HUDEP-2 (cell line): ENCODE measurements at regions not wholly inside any gene's neighbourhood (a gene's known extent, or its start where the extent isn't known, plus 50 kb on each side); places are given as distances from the start of the nearest gene placed in this dataset.

Experiments
- DNase-seq, 76 experiments: peaks; one replicate each; lab custom pipeline; 2025; ENCODE audit not compliant: unreplicated experiment in 76 of 76; lab: John Stamatoyannopoulos, UW

DNA sequence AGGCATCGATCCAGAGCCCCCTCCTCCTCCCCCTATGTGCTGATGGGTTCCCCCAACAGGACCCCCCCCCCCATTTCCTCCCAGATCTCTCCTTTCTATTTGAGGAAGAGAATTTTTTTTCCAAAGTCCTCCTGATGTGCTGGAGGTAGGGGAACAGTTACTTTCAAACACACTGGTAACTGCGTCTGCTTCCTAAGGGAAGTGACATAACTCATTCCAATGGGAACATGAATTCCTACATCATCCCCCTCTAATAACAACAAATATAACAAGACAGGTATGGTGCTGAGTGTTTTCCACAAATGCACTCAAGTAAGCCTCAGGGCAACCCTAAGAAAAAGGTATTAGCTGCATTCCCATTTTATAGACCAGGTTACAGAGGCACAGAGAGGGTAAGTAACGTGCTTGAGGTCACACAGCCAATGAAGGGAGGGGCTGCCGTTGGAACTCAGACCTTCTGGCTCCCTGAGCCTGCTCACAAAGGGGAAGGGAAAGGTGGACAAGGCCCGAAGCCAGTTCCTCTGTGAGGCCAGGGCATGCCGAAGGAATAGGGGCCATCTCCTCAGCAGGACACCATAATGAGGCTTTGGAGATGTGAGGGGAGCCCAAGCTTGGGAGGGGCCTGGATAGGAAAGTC is 121.1 kb upstream of the NCOR2 start:
- DNase-seq = no peak

GRCh38 chr12:124687917-124688316 is 120.5 kb upstream of the NCOR2 start:
- no peak for DNase-seq

DNA sequence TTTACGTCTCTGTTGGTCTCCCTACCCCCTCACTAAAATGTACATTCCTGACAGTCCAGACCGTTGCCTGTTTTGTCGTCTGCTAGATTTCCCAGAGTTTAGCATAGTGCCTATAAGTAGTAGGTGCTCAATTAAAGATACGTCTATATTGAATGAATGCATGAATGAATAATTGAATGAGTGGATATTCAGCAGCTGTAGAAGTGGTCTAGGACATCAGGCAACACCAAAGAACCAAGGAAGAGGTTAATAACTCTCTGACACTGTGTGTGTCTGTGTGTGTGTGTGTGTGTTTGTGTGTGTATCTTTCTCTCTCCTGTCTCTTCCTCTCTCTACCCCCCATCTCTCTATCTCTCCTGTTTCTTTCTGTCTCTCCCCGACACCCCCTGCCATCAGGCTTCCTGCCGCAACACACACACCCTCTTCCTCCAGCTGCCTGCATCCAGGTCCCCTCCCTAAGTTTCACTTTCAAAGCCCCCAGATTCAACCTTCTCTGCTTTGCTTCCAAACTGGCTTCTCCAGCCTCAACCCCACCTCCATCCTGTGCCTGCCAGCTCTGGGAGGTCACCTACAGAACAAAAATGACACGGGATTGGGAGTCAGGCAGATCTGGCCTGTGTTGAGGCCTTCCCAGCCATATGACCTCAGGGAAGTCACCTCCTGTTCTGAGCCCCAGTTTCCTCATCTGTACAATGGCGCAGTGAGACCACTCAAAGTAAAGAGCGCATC is 119.9 kb upstream of the NCOR2 start:
- DNase-seq = no peak

GRCh38 chr12:124686370-124687173 is 119.2 kb upstream of the NCOR2 start:
- no peak for DNase-seq

GRCh38 chr12:124685689-124686369 is 118.4 kb upstream of the NCOR2 start:
- no peak for DNase-seq

- DNase-seq = no peak
Measured at GRCh38 chr12:124684971-124685688, 117.7 kb upstream of the NCOR2 start.

GRCh38 chr12:124684496-124684895 is 117.1 kb upstream of the NCOR2 start:
- no peak for DNase-seq

- no peak for DNase-seq
Measured at GRCh38 chr12:124683152-124684124, 116.0 kb upstream of the NCOR2 start.

GRCh38 chr12:124682425-124683151 is 115.2 kb upstream of the NCOR2 start:
- DNase-seq = no peak

DNA sequence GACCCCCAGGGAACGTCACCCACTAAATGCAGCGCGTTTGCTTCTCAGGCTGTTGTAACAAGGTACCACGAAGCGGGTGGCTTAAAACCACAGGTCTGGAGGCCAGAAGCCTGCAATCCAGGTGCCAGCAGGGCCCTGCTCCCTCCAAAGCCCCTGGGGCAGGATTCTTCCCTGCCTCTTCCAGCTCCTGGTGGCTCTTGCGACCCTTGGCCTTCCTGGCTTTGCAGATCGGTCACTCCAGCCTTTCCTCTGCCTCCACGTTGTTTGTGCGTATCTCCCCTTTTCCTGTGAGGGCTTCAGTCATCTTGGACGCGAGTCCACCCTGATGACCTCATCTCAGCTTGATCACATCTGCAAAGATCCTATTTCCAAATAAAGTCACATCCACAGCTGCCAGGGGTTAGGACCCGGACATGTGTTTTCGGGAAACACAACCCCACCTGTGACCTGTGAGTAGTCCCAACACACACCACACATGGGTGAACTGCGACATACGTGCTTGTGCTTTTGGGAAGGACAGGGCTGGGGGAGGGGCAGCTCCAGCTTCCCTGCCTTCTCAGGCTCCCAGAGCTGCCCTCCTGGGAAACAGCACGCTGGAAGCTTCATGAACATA is 114.5 kb upstream of the NCOR2 start:
- DNase-seq = no peak

DNA sequence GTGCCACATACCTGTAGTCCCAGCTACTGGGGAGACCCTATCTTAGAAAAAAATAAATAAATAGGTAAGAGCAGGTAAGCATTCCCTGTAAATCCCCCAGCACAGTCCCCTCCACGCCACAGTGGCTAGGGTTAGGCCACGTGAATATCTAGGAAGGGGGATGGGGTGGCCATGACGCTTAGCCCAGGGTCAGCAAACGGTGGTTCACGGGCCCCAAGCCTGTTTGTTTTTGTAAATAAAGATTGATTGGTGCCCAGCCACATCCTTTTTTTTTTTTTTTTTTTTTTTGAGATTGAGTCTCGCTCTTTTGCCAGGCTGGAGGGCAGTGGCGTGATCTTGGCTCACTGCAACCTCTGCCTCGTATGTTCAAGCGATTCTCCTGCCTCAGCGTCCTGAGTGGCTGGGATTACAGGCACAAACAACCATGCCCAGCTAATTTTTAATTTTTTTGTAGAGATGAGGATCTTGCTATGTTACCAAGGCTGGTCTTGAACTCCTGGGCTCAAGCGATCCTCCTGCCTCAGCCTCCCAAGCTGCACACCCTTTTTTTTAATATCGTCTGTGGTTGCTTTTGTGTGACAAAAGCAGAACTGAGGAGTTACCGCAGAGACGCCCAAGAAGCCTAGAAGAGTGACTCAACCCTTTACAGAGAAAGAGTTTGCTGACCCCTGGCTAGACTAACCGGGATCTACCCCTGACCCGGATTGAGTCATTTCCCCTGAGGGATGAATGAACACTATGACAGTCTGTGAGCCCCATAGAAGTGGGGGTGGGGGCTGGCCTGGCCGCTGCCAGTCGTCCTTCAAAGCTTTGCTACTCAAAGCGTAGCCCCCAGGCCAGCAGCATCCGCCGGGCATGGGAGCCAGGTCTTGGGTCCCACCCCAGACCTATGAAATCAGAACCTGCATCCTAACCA is 113.7 kb upstream of the NCOR2 start:
- DNase-seq = peak in 1 of 76 experiments; percentile 5

DNA sequence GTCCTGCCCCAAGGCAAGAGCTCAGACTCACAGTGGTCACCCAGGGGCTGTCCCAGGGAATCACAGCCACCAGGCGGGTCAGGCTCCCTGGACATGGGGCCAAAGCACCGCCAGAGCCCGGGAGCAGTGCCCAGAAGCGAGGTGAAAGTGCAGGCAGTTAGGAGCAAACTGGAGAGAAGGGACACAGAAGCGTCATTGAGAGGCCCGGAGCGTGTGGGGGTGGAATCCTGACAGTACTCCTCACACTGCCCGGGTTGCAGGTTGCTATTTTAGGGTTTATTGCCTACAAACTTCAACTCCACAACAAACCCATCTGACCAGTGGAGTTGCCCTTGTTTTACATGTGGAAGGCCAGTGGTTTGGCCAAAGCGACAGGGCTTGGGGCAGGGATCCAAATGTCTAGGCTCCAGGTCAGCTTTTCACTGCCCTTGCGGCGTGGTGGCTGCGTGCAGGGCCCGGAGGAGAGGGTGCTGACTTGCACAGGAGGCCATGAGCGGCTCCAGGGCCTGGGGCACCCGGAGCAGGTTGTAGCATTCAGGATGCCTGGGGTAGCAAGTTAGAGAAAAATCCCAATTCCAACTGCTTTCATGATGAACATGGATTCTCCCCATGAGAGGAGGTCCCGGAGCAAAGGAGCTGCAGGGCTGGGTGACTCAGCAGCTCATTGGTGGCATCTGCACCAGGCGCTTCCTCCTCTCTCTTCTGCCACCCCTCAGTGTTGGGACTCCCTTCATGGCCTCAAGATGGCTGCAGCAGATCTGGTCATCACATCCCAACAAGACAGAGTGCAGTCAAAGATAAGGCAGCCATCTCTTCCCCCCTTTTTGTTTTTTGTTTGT is 112.3 kb upstream of the NCOR2 start:
- no peak for DNase-seq

GRCh38 chr12:124679047-124679446 is 111.6 kb upstream of the NCOR2 start:
- no peak for DNase-seq

DNA sequence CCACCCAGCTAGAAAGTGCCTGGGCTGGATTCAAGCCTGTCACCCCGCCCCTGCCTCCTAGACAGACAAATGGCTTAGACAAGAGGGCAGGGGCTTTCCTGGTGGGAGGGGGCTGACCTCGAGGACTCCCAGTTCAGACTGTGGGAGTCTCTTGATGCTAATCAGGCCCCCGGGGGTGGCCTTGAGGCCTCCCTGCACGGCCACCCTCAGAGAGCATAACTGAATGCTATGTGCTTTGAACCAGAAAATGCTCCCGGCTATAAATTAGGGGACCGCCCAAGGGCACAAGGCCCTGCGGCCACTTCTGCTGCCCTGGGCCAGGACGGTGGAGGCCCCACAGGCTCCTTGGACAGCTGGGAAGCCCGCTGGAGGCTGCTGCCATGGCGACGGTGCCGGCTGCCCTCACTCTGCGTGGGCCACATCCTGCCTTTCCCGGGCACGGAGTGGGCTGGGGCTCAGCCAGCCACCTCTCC is 111.0 kb upstream of the NCOR2 start:
- DNase-seq = no peak

DNA sequence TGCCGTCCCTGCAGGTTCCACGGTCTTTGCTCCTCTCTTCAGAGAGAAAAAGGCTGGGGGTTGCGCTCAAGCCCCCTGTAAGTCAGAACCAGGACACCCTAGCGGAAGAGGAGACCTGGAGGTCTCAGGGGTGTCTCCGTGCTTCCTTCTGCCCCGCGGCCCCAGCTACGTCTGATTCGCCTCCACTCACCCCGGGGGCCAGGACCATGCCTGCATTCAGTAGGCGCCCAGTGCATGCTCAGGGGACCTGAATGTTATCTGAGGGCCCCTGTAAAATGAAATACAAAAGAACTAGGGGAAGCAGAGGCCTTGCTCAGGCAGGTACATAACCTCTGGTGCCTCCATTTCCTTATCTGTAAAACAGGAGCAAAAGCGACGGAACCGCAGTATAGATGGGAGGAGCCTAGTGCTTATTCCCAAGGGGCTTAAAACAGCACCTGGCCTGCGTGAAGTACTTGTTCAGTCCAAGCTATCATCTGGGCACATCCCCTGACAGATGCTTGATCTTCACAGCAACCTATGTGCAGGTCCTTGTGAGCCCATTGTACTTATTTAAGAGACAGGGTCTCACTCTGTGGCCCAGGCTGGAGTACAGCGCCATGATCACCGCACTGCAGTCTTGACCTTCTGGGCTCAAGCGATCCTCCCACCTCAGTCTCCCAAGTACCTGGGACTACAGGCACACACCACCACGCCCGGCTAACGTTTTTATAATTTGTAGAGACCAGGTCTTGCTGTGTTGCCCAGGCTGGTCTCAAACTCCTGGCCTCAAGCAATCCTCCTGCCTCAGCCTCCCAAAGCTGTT is 110.3 kb upstream of the NCOR2 start:
- DNase-seq = no peak
